HG03045 (cell line): ENCODE measurements at regions not wholly inside any gene's neighbourhood (a gene's known extent, or its start where the extent isn't known, plus 50 kb on each side); places are given as distances from the start of the nearest gene placed in this dataset.
"Not testable (repeated sequence)": the region's sequence is repeated elsewhere in the genome, so short reads cannot be mapped to it uniquely, and the experiment has no call there.

Source experiments
- ATAC-seq: cut with Tn5 transposase; IDR thresholded peaks from one replicate; pipeline ENCODE4 v1.9.1; 2021; ENCODE audit warnings: mild to moderate bottlenecking, moderate library complexity; ENCODE audit not compliant: unreplicated experiment

DNA sequence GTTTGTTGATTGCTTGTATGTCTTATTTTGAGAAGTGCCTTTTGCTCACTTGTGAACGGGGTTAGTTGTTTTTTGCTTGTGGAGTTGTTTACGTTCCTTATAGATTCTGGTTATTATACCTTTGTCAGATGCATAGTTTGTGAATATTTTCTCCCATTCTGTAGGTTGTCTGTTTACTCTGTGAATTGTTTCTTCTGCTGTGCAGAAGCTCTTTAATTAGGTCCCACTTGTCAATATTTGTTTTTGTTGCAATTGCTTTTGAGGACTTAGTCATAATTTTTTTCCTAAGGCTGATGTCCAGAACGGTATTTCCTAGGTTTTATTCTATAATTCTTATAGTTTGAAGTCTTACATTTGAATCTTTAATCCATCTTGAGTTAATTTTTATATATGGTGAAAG lies 285.3 kb upstream of the GADL1 start:
- ATAC-seq, result no peak

DNA sequence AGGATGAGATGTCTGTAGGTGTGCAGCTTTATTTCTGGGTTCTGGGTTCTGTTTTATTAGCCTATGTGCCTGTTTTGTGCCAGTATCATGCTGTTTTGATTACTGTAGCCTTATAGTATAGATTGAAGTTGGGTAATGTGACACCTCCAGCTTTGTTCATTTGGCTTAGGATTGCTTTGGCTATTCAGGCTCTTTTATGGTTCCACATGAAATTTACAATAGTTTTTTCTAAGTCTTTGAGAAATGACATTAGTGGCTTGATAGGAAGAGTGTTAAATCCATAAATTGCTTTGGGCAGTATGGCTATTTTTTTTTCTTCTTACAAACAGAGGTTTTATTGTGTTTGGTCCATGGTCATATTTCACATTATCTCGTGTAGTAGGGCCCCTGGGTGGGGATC lies 285.8 kb upstream of the GADL1 start:
- ATAC-seq, result no peak

DNA sequence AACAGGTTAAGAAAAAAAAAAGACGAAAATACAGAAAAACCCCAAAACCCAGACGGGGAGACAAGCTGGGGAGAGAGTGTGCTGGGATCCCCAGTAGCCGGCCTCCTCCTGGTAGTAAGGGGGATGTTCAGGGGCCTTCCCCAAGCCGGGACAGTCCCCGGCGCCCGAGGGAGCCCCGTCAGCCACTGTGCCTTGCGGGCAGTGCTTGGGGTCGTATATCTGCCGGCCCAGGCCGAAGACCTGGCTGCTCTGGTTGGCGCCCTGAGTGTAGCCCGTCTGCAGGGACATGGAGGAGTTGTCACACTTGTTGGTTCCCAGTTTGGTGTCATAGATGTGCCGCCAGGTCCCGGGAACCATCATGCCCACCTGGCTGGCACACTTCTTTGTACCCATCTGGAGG lies 287.2 kb upstream of the GADL1 start:
- no peak for ATAC-seq

DNA sequence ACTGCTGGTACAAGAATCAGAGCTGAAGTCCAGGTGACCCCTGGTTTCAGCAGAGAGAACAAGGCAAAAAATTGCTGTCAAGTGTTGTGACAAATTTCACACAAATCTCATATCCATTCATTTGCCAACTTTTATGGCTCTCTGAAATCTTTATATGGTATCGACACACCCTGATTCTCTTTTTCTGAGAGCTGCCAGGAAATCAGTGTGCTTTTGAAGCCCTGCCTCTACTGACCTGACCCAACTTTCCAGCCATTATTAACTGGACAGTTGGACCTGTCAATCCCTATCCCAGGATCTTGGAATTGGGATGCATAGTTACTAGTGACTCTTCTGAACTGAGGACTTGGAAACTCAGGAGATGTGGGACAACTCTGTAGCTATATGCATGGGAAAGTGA lies 288.2 kb upstream of the GADL1 start:
- no peak for ATAC-seq

DNA sequence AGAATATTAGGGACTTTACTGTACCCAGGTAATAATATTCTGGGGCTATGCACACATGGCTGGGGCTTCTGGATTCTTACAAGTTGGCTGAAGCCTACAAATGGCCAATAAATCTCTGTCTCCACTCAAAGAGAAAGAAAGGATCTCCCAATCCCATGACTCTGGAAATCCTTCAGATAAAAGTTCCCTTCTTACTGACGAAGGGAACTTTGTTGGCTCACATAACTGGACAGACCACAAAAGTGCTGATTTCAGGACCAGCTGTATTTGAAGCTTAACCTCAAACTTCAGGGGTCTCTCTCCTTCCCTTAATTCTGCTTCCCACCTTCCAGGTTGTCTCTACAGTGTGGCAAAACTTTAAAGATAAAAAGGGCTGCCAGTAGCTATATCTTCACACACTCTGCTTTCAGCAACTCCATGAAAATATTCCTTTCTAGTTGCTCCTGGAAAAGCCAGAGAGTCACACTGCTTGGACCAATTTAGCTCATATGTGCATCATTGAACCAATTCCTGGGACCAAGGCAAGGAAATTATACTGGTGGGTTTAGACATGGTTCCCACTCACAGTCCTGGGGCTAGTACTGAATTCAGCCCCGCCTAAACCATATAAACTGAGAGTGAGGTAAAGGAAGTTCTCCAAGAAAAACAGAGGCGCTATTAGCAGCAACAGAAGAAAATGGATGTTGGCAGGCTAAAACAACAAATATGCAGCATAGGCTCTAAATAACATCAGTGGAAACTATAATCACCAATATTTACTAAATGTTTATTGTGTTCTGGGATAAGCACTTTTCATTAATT lies 290.0 kb upstream of the GADL1 start:
- no peak for ATAC-seq

DNA sequence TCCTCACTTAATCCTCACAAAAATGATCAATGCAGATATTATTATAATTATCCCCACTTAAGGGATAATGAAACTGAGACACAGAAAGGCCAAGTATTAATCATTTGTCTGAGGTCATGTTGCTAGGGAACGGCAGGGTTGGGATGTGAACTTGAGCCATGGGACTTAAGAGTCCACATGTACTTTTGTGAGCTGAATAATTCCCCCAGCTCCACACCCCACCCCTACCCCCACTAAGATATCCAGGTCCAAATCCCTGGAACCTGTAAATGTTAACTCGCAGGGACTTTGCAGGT lies 290.5 kb upstream of the GADL1 start:
- no peak for ATAC-seq

DNA sequence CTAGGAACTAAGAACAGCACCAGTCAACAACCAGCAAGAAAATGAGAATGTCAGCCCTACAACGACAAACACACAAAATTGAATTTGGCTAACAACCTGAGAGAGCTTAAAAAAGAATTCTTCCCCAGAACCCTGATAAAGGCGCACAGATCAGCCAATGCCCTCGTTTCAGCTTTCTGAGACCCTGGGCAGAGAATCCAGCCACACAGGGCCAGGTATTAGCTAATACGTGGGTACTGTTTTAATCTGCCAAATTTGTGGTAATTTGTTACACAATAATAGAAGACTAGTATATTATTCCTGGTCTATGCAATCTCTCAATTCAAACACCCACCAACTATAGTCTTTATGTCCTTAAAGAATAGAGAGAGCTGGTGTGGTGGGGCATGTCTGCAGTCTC lies 291.6 kb upstream of the GADL1 start:
- ATAC-seq, result no peak

DNA sequence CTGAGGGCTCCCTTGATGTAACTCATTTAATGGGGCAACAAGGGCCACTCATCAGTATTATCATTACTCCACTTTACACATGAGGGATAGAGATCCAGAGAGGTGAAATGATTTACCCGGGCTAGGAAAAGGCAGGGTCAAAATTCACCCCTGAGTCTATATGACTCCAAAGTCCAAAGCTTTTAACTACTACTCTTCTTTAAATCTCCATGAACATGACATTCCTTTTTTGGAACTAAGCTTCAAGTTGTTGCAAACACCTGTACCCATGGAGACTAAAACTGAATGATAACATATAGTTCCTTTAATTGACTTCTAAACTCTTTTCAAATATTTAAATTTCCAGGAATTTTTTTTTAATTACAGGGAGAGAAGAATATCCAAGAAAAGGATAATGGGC lies 292.9 kb upstream of the GADL1 start:
- no peak for ATAC-seq

DNA sequence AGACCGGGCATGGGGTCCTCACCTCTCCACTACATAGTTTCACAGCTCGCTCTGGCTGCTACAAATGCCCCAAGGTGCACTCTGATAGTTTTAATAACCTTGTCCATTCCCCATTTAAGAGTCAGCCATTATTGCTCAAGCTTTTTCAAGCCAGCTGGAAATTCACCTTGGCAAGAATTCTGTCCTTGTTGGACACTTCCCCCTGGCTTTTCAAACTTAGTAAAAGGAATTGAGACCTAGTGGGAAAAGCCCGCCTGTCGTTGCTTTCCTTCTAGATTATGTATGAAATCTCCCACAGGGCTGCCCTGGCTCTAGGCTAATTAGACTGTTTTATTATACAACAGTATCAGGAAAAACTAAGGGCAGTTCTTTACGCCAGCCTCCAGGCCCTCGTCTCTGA lies 293.7 kb upstream of the GADL1 start:
- no peak for ATAC-seq

DNA sequence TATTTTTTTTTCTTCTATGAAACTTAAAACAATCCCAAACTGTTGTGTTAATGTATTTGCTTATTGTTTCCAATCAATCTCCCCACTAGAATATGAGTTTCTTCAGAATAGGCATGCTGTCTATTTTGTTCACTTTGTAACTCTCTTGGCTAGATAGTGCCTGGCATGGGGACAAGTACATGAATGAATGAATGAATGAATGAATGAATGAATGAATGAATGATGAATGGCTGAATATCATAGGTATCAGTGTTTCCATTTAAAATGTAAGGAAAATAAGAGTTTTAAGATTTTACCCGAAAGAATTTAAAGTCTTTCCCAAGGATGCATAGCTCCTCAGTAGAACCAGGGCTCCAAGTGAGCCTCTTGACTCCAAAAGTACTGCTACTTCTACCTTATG lies 294.9 kb upstream of the GADL1 start:
- ATAC-seq, result no peak

DNA sequence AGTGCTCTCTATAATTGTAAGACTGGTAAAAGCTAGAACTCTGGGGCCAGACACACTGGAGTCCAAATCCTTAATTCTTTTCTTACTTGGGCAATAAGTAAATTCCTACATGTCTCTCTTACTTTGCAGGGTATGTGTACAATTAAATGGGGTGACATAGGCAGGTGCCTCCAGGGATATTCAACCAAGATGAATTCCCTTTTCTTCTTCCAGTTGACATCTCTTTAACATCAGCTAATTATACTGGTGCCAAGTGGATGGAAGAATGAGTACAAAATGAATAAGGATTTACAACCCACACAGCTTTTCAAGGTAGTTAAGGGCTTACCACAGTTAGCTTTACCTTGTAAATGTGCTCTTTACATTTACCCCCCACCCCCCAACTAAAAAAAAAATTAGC lies 295.5 kb upstream of the GADL1 start:
- ATAC-seq, result no peak

DNA sequence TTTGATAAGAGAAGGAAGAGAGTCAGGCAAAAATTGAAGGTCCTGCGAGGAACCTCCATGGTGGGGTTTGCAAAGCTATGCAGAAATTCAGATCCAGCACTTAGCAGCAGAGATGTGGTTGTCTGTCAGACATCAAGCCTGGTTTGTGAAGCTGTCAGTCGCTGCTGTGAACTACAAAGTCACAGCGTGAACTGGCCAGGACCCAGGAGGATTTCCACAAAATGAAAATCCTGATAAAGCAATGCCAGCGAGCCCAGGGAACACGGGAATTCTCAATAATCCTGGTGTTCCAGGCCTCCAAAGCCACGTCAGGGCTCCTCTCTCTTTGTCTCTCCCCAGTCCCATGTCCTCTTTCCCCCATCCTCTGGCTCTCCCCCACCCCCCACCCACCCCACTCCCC lies 296.9 kb upstream of the GADL1 start:
- no peak for ATAC-seq

DNA sequence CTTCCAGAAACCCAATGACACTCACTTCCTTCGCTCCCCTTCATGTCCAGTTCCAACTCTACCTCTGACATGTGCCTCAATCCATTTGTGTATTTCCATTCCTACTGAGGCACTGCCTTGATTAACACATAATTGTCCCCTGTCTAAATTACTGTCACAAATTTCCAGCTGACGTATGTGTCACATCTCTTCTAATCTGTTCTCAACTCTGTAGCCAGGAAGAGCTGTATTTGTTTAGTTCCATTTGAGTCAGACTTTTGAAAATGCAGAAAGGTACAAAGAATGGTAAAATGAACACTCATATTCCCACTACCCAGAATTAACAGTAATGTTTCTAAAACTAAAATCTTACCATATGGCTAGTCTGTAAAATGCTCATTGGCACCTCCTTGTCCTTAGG lies 299.0 kb upstream of the GADL1 start:
- ATAC-seq, result no peak

DNA sequence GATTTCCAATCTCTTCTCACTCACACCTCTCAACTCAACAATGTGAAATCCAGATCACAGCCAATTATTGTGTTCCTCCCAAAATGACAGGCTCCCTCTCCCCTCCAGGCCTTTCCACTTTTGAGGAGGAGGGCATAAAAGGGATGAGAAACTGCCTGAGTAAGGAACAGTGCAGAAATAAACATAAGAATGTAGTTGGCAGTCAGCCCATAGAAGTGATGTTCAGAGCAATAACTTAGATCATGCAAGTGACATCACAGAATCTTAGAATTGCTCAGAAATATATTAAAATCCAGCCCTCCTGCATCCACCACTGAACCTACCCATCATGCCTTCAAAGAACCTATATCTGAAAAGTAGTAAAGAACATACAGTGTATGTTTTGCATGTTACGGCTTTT lies 299.4 kb upstream of the GADL1 start:
- ATAC-seq, result no peak

DNA sequence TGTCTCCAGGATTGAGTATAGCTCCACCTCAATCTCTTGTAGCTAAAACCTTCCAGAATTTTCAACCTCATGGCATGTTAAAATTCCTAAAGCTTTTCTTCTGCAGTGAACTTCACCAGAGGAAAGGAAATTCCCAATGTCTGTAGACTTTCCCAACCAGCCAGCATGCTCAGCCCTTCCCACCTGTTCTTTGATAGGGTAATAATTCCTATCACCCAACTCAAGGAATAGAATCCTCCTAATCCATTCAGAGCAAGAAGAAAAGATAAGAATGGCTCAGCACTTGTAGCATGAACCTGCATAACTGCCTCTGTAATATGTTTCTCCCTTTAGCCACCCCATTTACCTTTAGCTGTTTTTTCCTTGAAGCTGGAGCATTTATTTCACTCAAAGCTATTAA lies 301.8 kb upstream of the GADL1 start:
- ATAC-seq, result no peak

DNA sequence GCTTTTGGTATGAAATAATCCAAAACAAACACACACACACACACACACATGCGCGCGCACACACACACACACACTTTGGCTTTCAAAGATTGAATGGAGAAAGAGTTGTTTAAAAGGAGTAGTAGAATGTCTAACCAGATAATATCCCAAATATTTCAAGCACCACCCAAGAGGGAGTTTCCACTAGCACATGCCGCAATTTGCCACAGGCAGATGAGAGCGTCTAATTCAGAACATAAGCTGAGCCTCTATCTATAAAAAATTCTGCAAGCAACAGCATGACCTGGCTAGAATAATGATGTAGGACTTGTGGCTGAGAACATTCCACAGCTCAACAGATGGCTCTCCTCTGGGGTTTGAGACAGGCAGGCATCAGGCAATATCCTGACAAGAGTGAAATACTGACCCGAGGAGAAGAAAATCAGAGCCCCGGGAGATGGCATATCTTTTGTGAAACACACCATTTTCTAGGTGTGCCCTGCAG lies 302.5 kb upstream of the GADL1 start:
- no peak for ATAC-seq

DNA sequence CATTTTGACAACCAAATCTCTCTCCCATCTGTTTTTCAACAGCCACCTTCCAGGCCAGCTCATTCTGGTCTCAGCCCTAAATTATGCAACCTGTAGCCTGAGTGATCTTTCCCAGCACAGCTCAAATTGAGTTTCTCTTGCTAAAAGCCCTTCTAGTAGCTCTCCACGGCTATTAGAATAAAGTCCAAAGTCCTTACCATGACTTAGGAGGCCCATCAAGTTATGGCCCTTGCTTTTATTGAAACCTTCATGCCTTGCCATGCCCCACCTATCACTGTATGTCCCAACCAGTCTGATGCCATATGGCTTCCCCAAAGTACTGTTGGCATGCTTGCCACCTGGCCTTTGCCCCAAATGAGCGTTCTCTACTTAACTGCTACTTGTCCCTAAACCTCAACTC lies 303.5 kb upstream of the GADL1 start:
- no peak for ATAC-seq

DNA sequence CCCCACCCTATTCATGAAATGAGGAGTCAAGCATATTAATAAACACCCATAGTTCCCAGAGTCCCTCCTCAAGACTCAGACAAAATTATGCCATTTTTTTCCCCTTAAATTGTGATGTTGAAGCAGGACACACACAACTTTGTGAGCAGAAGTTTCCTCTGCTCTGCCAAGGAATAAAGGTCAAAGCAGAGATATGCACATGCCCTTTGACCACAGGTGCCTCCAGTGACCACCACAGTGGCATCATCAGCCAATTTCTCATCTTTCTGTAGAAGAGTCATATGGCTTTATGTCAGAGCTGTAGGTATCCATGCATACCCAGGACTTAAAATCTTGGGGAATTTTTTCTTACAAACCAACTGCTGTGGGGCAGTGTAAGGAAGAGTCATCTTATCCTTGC lies 304.4 kb upstream of the GADL1 start:
- ATAC-seq, result no peak

DNA sequence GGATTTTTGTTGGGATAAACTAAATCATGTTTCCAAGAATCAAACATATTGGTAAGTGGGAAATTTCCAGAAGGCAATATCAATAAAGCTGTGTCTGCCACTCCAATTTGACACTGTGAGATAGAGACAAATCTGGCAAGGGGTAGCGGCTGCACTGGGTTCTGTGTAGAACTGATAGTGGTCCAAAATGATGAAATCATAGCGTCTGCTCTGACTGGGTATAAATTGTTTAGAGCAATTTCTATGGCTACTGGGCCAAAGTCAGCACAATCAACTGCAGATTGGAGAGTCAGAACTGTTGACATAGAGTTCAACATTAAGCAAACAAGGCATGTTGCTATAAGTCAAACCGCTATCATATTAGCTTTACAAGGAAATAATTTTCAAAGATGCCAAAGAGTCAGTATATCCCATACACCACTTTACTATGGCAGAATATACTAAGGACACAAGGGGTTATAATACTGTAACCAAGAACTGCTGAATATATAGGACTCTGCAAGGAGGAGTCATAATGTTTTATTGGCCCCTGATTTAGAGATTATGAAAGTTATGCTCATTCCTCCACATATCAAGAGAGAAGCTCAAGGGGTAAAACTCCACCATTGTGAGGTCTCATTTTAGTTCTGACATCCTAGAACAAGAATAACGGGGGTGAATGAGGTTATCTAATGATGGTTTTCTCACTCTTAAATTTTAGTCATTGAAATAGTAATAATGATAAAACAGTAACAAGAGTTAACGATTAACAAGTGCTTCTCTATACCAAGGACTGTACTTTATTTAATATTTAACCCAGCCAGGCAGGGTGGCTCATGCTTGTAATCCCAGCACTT lies 309.7 kb upstream of the GADL1 start:
- no peak for ATAC-seq

DNA sequence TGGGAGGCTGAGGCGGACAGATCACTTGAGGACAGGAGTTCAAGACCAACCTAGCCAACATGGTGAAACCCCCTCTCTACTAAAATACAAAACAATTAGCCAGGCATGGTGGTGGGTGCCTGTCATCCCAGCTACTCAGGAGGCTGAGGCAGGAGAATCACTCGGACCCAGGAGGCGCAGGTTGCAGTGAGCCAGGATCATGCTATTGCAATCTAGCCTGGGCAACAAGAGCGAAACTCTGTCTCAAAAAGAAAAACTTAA lies 310.3 kb upstream of the GADL1 start:
- ATAC-seq, result not testable (repeated sequence)

DNA sequence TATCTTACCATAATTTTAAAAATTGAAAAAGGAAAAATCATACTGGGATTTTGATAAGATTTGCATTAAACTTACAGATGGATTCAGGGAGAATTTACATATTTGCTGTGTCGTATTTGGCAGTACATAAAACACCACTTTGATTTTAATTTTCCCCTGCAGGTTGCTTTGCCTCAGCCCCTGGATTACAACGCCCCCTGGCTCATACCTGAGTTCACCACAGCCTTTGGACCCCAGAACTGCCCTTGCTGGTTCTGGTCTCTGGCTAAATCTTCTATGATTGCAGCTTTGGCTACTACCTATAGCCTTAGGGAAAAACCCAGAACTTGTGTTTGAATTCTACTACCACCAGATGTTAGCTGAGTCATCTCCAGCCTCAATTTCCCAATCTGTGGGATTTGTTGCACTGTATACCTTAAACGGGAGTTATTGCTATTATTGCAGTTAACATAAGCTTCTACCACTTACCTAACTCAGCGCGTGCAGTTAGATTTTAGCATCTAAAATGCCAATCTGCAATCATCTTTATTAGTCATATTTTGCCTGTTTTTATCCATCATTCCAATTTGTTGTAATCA lies 315.7 kb upstream of the GADL1 start:
- ATAC-seq, result no peak

DNA sequence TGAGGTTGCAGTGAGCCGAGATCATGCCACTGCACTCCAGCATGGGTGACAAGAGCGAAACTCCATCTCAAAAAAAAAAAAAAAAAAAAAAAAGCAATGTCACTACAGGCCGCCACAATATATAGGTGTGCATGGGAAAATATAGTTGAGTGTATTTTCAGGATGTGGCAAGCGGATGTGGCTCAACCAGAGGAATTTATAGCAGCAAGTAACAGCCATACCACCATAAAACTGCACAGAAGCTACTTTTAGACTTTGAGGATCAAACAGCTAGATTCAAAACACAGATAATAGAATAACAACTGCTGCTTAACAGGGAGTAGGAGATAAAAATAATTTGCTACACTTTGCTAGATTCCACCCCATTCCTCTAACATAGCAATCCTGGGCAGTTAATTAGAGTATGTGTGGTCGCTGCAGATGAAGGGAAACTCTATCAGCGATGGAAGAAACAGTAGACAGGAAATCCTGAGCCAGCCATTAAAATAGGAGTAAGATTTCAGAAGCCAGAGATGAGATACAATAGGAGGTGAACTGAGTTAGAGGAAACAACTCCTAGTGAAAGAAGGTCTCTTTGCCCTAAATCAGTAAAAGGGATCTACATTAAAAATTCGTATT lies 318.7 kb upstream of the STT3B start:
- ATAC-seq, result no peak
